Endothelial cell of umbilical vein (primary cell): ENCODE measurements at regions not wholly inside any gene's neighbourhood (a gene's known extent, or its start where the extent isn't known, plus 50 kb on each side); places are given as distances from the start of the nearest gene placed in this dataset.

Experiments
- BruUV-seq: library from RNA; stranded (reverse); fragments of 400-500 nt; replicated peaks from 2 replicates; lab custom pipeline; 2021; lab: Mats Ljungman, UMichigan
- CTCF ChIA-PET: fragments of 300-600, 350-600 bp; sonication (Branson Sonifier 250); formaldehyde crosslinking; loops from one replicate; lab custom pipeline; 2021; ENCODE audit warnings: antibody characterized with exemption, inconsistent platforms; lab: Charles Lee
- POLR2A ChIA-PET: fragments of 300-600, 350-600 bp; sonication (Branson Sonifier 250); formaldehyde crosslinking; loops from one replicate; lab custom pipeline; 2021; ENCODE audit warnings: antibody characterized with exemption, inconsistent platforms; lab: Charles Lee
- DNase-seq: peaks from one replicate; pipeline ENCODE4 v3.0.0-alpha.2; 2011; ENCODE audit warnings: low read depth, low spot score
- FAIRE-seq: peaks from 2 replicates; lab custom pipeline; 2011; peaks lifted over from hg19 to GRCh38; lab: Jason Lieb, UNC
- H2AFZ ChIP-seq: 2 replicates; pipeline ENCODE4 v1.6.0; 2012; ENCODE audit warnings: low read depth, low read length, control low read depth, inconsistent platforms
- H3K27ac ChIP-seq: 2 replicates; pipeline ENCODE4 v1.5.1; 2011; ENCODE audit warnings: low read depth, mild to moderate bottlenecking, control low read depth, low read length, moderate library complexity; ENCODE audit not compliant: insufficient read depth
- H3K27me3 ChIP-seq, 2 experiments: 2 replicates each; pipeline versions ENCODE4 v1.6.0 to v1.6.1; 2011; ENCODE audit warnings: low read length in 2 of 2, mixed read lengths in 1 of 2; ENCODE audit not compliant: control insufficient read depth in 2 of 2, insufficient read depth in 2 of 2
- H3K36me3 ChIP-seq, 2 experiments: 2 replicates in 1 of 2; 3 replicates in 1 of 2; pipeline ENCODE4 v1.5.1; 2011; ENCODE audit warnings: low read length in 2 of 2, mild to moderate bottlenecking in 1 of 2, moderate library complexity in 1 of 2; ENCODE audit not compliant: control insufficient read depth in 2 of 2, insufficient read depth in 2 of 2; ENCODE audit errors: extremely low read depth in 1 of 2
- H3K4me1 ChIP-seq: 3 replicates; pipeline ENCODE4 v1.5.1; 2011; ENCODE audit warnings: mild to moderate bottlenecking, low read length; ENCODE audit not compliant: control insufficient read depth, insufficient read depth; ENCODE audit errors: extremely low read depth
- H3K4me2 ChIP-seq: 2 replicates; pipeline ENCODE4 v1.6.1; 2011; ENCODE audit warnings: low read length, control low read depth, mixed read lengths; ENCODE audit not compliant: insufficient read depth
- H3K4me3 ChIP-seq, 3 experiments: fragments of 200-600 bp in 1 of 3; sonication (generic), shearing (Covaris generic) in 1 of 3; replicated peaks in 1 of 3; 2 replicates each; pipeline ENCODE4 v1.5.1; 2011 to 2016; ENCODE audit warnings: control low read depth in 3 of 3, low read length in 3 of 3, mild to moderate bottlenecking in 2 of 3, inconsistent platforms in 1 of 3, low read depth in 1 of 3, moderate library complexity in 1 of 3; ENCODE audit not compliant: insufficient read depth in 1 of 3
- H3K79me2 ChIP-seq: 2 replicates; pipeline ENCODE4 v1.6.0; 2012; ENCODE audit warnings: low read length, inconsistent platforms; ENCODE audit not compliant: control insufficient read depth, insufficient read depth
- H3K9ac ChIP-seq: replicated peaks from 2 replicates; pipeline ENCODE3; 2011; ENCODE audit warnings: low read length, control low read depth; ENCODE audit not compliant: insufficient read depth; ENCODE audit errors: extremely low read depth
- H3K9me1 ChIP-seq: replicated peaks from 3 replicates; pipeline ENCODE4 v1.6.0; 2011; ENCODE audit warnings: mild to moderate bottlenecking, low read length; ENCODE audit not compliant: control insufficient read depth, insufficient read depth; ENCODE audit errors: extremely low read depth
- H3K9me3 ChIP-seq: replicated peaks from 2 replicates; pipeline ENCODE4 v1.5.1; 2012; ENCODE audit warnings: low read length, inconsistent platforms; ENCODE audit not compliant: control insufficient read depth, insufficient read depth
- H4K20me1 ChIP-seq: replicated peaks from 2 replicates; pipeline ENCODE3; 2011; ENCODE audit warnings: mild to moderate bottlenecking, low read length; ENCODE audit not compliant: control insufficient read depth, insufficient read depth; ENCODE audit errors: extremely low read depth
- EZH2 ChIP-seq: IDR thresholded peaks from 2 replicates; pipeline ENCODE4 v1.6.1; 2012; ENCODE audit warnings: borderline replicate concordance, low read depth, mild to moderate bottlenecking, moderate library complexity, low read length, inconsistent platforms; ENCODE audit not compliant: severe bottlenecking
- FOS ChIP-seq: IDR thresholded peaks from 2 replicates; pipeline ENCODE4 v1.6.1; 2011; ENCODE audit warnings: mild to moderate bottlenecking, low read length, moderate library complexity, borderline replicate concordance; ENCODE audit not compliant: insufficient read depth
- GATA2 ChIP-seq: IDR thresholded peaks from 2 replicates; pipeline ENCODE4 v1.7.0; 2011; ENCODE audit warnings: low read depth, mild to moderate bottlenecking, moderate library complexity, mixed read lengths, low read length; ENCODE audit not compliant: insufficient read length, insufficient read depth
- JUN ChIP-seq: IDR thresholded peaks from 2 replicates; pipeline ENCODE4 v1.6.1; 2011; ENCODE audit warnings: borderline replicate concordance, low read depth; ENCODE audit not compliant: insufficient read length, insufficient read depth
- MYC ChIP-seq: IDR thresholded peaks from one replicate; pipeline ENCODE4 v1.6.1; 2011; ENCODE audit warnings: mild to moderate bottlenecking, low read depth, low read length
- POLR2A ChIP-seq: IDR thresholded peaks from 2 replicates; pipeline ENCODE4 v1.6.1; 2012; ENCODE audit warnings: low read depth, mild to moderate bottlenecking, control low read depth, low read length
- POLR2AphosphoS5 ChIP-seq: IDR thresholded peaks from 2 replicates; pipeline ENCODE4 v1.6.1; 2012; ENCODE audit warnings: low read depth, mild to moderate bottlenecking, control low read depth, low read length, moderate library complexity; ENCODE audit not compliant: insufficient read depth
- dilution Hi-C: fragments of 300-500 bp; cut with MboI; formaldehyde crosslinking; loops from one replicate; pipeline ENCODE4 v1.15.0; 2019; ENCODE audit warnings: low sequenced_read_pairs; ENCODE audit not compliant: extremely low pct_ligation_motif_present
- intact Hi-C: fragments of 100-400 bp; cut with micrococcal nuclease; formaldehyde crosslinking; loops from one replicate; pipeline ENCODE4 v1.10.0; 2022
- TF ChIP-seq, protein P1 (sequence below), 2 donors: IDR thresholded peaks; 1 replicate in 1 of 2; 2 replicates in 1 of 2; pipeline ENCODE4 v1.5.1; 2011; ENCODE audit warnings: low read length in 2 of 2, mild to moderate bottlenecking in 2 of 2, moderate library complexity in 2 of 2, control low read depth in 1 of 2, inconsistent platforms in 1 of 2, low read depth in 1 of 2; ENCODE audit not compliant: insufficient read depth in 1 of 2; ENCODE audit errors: extremely low read depth in 1 of 2
- TF ChIP-seq, protein P2 (sequence below): IDR thresholded peaks from 2 replicates; pipeline ENCODE4 v1.6.1; 2011; ENCODE audit not compliant: insufficient read depth, insufficient read length

DNA sequence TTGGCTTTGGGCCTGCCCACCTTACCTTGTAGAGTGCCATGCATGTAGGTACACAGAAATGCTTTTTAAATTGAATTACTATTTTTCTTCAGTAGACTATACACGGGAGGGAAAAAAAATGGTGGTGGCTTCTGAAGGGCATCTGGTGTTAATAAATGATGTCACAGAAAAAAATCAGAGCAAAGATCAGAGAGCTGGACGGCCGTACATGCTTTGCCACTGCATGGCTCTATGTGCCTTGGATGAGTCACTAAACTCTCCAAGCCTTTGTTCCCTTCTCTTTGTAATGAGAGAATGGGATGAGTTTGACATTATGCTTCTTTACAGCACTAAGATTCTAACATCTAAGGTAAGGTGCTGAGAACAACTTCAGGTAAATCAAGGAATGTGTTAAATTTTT is 376.4 kb upstream of the DDHD1 start:
- no peaks in the 10 kb centered on the region for H4K20me1 ChIP-seq
- POLR2A ChIA-PET: no interaction called here
- no peaks in the 10 kb centered on the region for H3K79me2 ChIP-seq
- no peaks in the 10 kb centered on the region for H3K4me1 ChIP-seq
- no peak for DNase-seq
- CTCF ChIA-PET: no interaction called here
- dilution Hi-C loops: loop anchor here (25.0 kb wide), 1 partner anchor 808 kb away; no protein-coding TSS in a partner anchor
- H3K27me3 ChIP-seq: peaks cover 0 to 3% of the 10 kb centered on the region in 2 experiments
- H3K27ac ChIP-seq: no peak overlapping the region
- no peak for FAIRE-seq
- H2AFZ ChIP-seq: no peak overlapping the region
- H3K9ac ChIP-seq: no peak overlapping the region
- no TSS peak for BruUV-seq
- H3K4me2 ChIP-seq: no peak overlapping the region
- H3K9me3 ChIP-seq: no peaks in the 10 kb centered on the region
- no peaks in the 10 kb centered on the region for H3K9me1 ChIP-seq
- intact Hi-C loops: no loop called here
- H3K4me3 ChIP-seq: no peak overlapping the region
- no peak for TF ChIP-seq GATA2
- TF ChIP-seq EZH2: no peak
- no peak for TF ChIP-seq JUN
- TF ChIP-seq, protein P1, sequence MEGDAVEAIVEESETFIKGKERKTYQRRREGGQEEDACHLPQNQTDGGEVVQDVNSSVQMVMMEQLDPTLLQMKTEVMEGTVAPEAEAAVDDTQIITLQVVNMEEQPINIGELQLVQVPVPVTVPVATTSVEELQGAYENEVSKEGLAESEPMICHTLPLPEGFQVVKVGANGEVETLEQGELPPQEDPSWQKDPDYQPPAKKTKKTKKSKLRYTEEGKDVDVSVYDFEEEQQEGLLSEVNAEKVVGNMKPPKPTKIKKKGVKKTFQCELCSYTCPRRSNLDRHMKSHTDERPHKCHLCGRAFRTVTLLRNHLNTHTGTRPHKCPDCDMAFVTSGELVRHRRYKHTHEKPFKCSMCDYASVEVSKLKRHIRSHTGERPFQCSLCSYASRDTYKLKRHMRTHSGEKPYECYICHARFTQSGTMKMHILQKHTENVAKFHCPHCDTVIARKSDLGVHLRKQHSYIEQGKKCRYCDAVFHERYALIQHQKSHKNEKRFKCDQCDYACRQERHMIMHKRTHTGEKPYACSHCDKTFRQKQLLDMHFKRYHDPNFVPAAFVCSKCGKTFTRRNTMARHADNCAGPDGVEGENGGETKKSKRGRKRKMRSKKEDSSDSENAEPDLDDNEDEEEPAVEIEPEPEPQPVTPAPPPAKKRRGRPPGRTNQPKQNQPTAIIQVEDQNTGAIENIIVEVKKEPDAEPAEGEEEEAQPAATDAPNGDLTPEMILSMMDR (IDR thresholded peaks at IDR 0.05; ENCODE audit: extremely low read depth in 1 of 2, insufficient read depth in 1 of 2, low read depth in 1 of 2, low read length in 2 of 2): no peak
- TF ChIP-seq, protein P2, sequence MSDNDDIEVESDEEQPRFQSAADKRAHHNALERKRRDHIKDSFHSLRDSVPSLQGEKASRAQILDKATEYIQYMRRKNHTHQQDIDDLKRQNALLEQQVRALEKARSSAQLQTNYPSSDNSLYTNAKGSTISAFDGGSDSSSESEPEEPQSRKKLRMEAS: no peak
- no peak for TF ChIP-seq POLR2A
- TF ChIP-seq POLR2AphosphoS5: no peak
- no peak for TF ChIP-seq FOS
- no peak for TF ChIP-seq MYC
- no peaks in the 10 kb centered on the region for H3K36me3 ChIP-seq
